ENCODE measurements at regions not wholly inside any gene's neighbourhood (a gene's known extent, or its start where the extent isn't known, plus 50 kb on each side); places are given as distances from the start of the nearest gene placed in this dataset.
"Not testable (repeated sequence)": the region's sequence is repeated elsewhere in the genome, so short reads cannot be mapped to it uniquely, and the experiment has no call there.

- no peak overlapping the region for H3K4me3 Mint-ChIP-seq
- no peaks in the 10 kb centered on the region for H3K36me3 Mint-ChIP-seq (ENCODE audit: low read depth)
- no peaks in the 10 kb centered on the region for H3K4me1 Mint-ChIP-seq
- DNase-seq: no peak
- no peaks in the 10 kb centered on the region for H3K9me3 Mint-ChIP-seq
- H3K27ac Mint-ChIP-seq: no peak overlapping the region
- H3K27me3 Mint-ChIP-seq: peaks cover 21% of the 10 kb centered on the region
- intact Hi-C loops (cut with micrococcal nuclease): no loop called here
Observed at GRCh38 chr9:90521811-90522570, 120.6 kb downstream of the DIRAS2 start.

GRCh38 chr9:90523958-90524357 lies 118.7 kb downstream of the DIRAS2 start:
- Mint-ChIP-seq H3K4me3 (no peak overlapping the region), H3K27me3 (peaks cover 26% of the 10 kb centered on the region), H3K27ac (no peak overlapping the region), H3K36me3 (ENCODE audit: low read depth) (no peaks in the 10 kb centered on the region), H3K4me1 (no peaks in the 10 kb centered on the region), H3K9me3 (no peaks in the 10 kb centered on the region)
- no peak for DNase-seq
- intact Hi-C loops (cut with micrococcal nuclease): no loop called here

GRCh38 chr9:90526386-90526785 lies 116.2 kb downstream of the DIRAS2 start:
- Mint-ChIP-seq H3K9me3 (no peaks in the 10 kb centered on the region), H3K27me3 (peaks cover 21% of the 10 kb centered on the region), H3K36me3 (ENCODE audit: low read depth) (no peaks in the 10 kb centered on the region), H3K4me3 (no peak overlapping the region), H3K27ac (no peak overlapping the region), H3K4me1 (no peaks in the 10 kb centered on the region)
- intact Hi-C loops (cut with micrococcal nuclease): no loop called here
- DNase-seq: no peak

GRCh38 chr9:90536094-90536493 lies 106.5 kb downstream of the DIRAS2 start:
- H3K9me3 Mint-ChIP-seq; H3K4me3 Mint-ChIP-seq; DNase-seq; H3K36me3 Mint-ChIP-seq (ENCODE audit: low read depth); H3K4me1 Mint-ChIP-seq; intact Hi-C loops (cut with micrococcal nuclease); H3K27ac Mint-ChIP-seq: not testable (repeated sequence)
- peaks cover 20% of the 10 kb centered on the region for H3K27me3 Mint-ChIP-seq

- no peak overlapping the region for H3K4me3 Mint-ChIP-seq
- no peaks in the 10 kb centered on the region for H3K36me3 Mint-ChIP-seq (ENCODE audit: low read depth)
- intact Hi-C loops (cut with micrococcal nuclease): no loop called here
- no peak overlapping the region for H3K27ac Mint-ChIP-seq
- no peak for DNase-seq
- H3K9me3 Mint-ChIP-seq: no peaks in the 10 kb centered on the region
- H3K4me1 Mint-ChIP-seq: no peaks in the 10 kb centered on the region
- peaks cover 18% of the 10 kb centered on the region for H3K27me3 Mint-ChIP-seq
Observed at GRCh38 chr9:90538566-90538965, 104.1 kb downstream of the DIRAS2 start.

GRCh38 chr9:90539286-90539685 lies 103.3 kb downstream of the DIRAS2 start:
- DNase-seq: no peak
- Mint-ChIP-seq H3K4me3 (no peak overlapping the region), H3K27ac (no peak overlapping the region), H3K4me1 (no peaks in the 10 kb centered on the region), H3K36me3 (ENCODE audit: low read depth) (no peaks in the 10 kb centered on the region), H3K27me3 (peaks cover 16% of the 10 kb centered on the region), H3K9me3 (no peaks in the 10 kb centered on the region)
- intact Hi-C loops (cut with micrococcal nuclease): no loop called here

- no peaks in the 10 kb centered on the region for H3K9me3 Mint-ChIP-seq
- intact Hi-C loops (cut with micrococcal nuclease): no loop called here
- H3K27ac Mint-ChIP-seq: no peak overlapping the region
- H3K36me3 Mint-ChIP-seq (ENCODE audit: low read depth): no peaks in the 10 kb centered on the region
- peaks cover 13% of the 10 kb centered on the region for H3K27me3 Mint-ChIP-seq
- no peaks in the 10 kb centered on the region for H3K4me1 Mint-ChIP-seq
- no peak overlapping the region for H3K4me3 Mint-ChIP-seq
- DNase-seq: no peak
Observed at GRCh38 chr9:90540734-90541133, 101.9 kb downstream of the DIRAS2 start.

GRCh38 chr9:90544488-90544887 lies 98.1 kb downstream of the DIRAS2 start:
- H3K4me3 Mint-ChIP-seq: no peak overlapping the region
- intact Hi-C loops (cut with micrococcal nuclease): no loop called here
- no peak overlapping the region for H3K27ac Mint-ChIP-seq
- H3K27me3 Mint-ChIP-seq: peaks cover 3% of the 10 kb centered on the region
- no peaks in the 10 kb centered on the region for H3K4me1 Mint-ChIP-seq
- no peaks in the 10 kb centered on the region for H3K9me3 Mint-ChIP-seq
- no peaks in the 10 kb centered on the region for H3K36me3 Mint-ChIP-seq (ENCODE audit: low read depth)
- no peak for DNase-seq

- DNase-seq: no peak
- Mint-ChIP-seq H3K27ac (no peak overlapping the region), H3K4me1 (no peaks in the 10 kb centered on the region), H3K27me3 (peaks cover 2% of the 10 kb centered on the region), H3K4me3 (no peak overlapping the region), H3K36me3 (ENCODE audit: low read depth) (no peaks in the 10 kb centered on the region), H3K9me3 (no peaks in the 10 kb centered on the region)
- intact Hi-C loops (cut with micrococcal nuclease): no loop called here
Observed at GRCh38 chr9:90546200-90546599, 96.4 kb downstream of the DIRAS2 start.

GRCh38 chr9:90547896-90548295 lies 94.7 kb downstream of the DIRAS2 start:
- Mint-ChIP-seq H3K27ac (no peak overlapping the region), H3K4me1 (no peaks in the 10 kb centered on the region), H3K9me3 (no peaks in the 10 kb centered on the region), H3K27me3 (no peaks in the 10 kb centered on the region), H3K4me3 (no peak overlapping the region), H3K36me3 (ENCODE audit: low read depth) (no peaks in the 10 kb centered on the region)
- intact Hi-C loops (cut with micrococcal nuclease): no loop called here
- no peak for DNase-seq

GRCh38 chr9:90552317-90552716 lies 90.3 kb downstream of the DIRAS2 start:
- Mint-ChIP-seq H3K27me3 (no peaks in the 10 kb centered on the region), H3K27ac (no peak overlapping the region), H3K4me1 (no peaks in the 10 kb centered on the region), H3K9me3 (peaks cover 4% of the 10 kb centered on the region), H3K4me3 (no peak overlapping the region), H3K36me3 (ENCODE audit: low read depth) (no peaks in the 10 kb centered on the region)
- intact Hi-C loops (cut with micrococcal nuclease): no loop called here
- no peak for DNase-seq

GRCh38 chr9:90555351-90556057 lies 87.1 kb downstream of the DIRAS2 start:
- Mint-ChIP-seq H3K27ac (no peak overlapping the region), H3K4me1 (no peaks in the 10 kb centered on the region), H3K4me3 (no peak overlapping the region), H3K27me3 (no peaks in the 10 kb centered on the region), H3K9me3 (peaks cover 4% of the 10 kb centered on the region), H3K36me3 (ENCODE audit: low read depth) (no peaks in the 10 kb centered on the region)
- intact Hi-C loops (cut with micrococcal nuclease): no loop called here
- DNase-seq: no peak

- Mint-ChIP-seq H3K4me1 (no peaks in the 10 kb centered on the region), H3K27me3 (no peaks in the 10 kb centered on the region), H3K9me3 (peaks cover 4% of the 10 kb centered on the region), H3K4me3 (no peak overlapping the region), H3K36me3 (ENCODE audit: low read depth) (no peaks in the 10 kb centered on the region), H3K27ac (no peak overlapping the region)
- intact Hi-C loops (cut with micrococcal nuclease): no loop called here
- no peak for DNase-seq
Observed at GRCh38 chr9:90556897-90557675, 85.5 kb downstream of the DIRAS2 start.
